ENCODE measurements at regions not wholly inside any gene's neighbourhood (a gene's known extent, or its start where the extent isn't known, plus 50 kb on each side); places are given as distances from the start of the nearest gene placed in this dataset.

DNA sequence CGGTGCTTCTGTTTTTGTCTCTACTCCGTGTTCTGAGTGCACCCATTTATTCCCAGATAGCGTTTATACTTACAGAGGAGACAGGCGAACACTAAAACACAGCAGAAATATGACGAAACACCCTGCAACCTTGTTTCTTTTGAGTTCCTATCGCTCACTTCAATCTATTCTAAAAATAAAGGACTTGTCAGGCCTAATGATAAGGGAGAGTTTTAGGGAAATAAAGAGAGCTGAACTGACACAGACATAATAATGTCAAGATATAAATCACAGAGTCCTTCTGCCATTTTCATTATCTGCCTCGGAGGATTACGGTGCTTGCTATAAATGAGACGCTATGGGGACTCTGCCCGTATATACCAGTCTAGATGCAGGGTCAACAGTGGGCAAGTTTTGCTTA is 659.7 kb upstream of the SALL3 start:
- Histone ChIP-seq H3K27me3 (no peaks in the 10 kb centered on the region), H3K4me1 (no peaks in the 10 kb centered on the region), H3K4me3 (no peak overlapping the region), H3K27ac (no peak overlapping the region), H3K36me3 (no peaks in the 10 kb centered on the region), H3K9me3 (no peaks in the 10 kb centered on the region)
- intact Hi-C loops (cut with DNase I) = no loop called here
- TF ChIP-seq, protein P1, sequence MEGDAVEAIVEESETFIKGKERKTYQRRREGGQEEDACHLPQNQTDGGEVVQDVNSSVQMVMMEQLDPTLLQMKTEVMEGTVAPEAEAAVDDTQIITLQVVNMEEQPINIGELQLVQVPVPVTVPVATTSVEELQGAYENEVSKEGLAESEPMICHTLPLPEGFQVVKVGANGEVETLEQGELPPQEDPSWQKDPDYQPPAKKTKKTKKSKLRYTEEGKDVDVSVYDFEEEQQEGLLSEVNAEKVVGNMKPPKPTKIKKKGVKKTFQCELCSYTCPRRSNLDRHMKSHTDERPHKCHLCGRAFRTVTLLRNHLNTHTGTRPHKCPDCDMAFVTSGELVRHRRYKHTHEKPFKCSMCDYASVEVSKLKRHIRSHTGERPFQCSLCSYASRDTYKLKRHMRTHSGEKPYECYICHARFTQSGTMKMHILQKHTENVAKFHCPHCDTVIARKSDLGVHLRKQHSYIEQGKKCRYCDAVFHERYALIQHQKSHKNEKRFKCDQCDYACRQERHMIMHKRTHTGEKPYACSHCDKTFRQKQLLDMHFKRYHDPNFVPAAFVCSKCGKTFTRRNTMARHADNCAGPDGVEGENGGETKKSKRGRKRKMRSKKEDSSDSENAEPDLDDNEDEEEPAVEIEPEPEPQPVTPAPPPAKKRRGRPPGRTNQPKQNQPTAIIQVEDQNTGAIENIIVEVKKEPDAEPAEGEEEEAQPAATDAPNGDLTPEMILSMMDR (IDR thresholded peaks at IDR 0.05) = no peak
- TF ChIP-seq POLR2A (IDR thresholded peaks at IDR 0.05) (no peak), POLR2AphosphoS5 (IDR thresholded peaks at IDR 0.05; ENCODE audit: insufficient read depth in 1 of 2, low read depth in 1 of 2) (no peak)
- DNase-seq (ENCODE audit: extremely low spot score in 2 of 2) = no peak

DNA sequence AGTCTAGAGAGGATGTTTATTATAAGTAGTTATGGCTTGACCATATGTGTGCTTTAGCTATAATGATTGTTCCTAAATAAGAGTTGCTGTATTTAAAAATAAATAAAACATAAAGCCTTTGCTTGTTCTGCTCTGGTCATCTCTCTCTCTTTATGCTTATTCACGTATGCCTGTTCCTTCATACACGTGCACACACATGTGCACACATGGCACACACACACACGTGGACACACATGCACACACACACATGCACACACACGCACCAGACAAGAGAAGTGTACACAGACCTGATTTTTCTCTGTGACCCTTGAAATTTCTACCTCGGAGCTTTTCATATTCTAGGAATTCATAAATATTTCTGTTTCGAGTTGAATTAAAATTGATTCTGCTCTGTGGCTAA is 658.2 kb upstream of the SALL3 start:
- TF ChIP-seq POLR2AphosphoS5 (IDR thresholded peaks at IDR 0.05; ENCODE audit: insufficient read depth in 1 of 2, low read depth in 1 of 2) (no peak), POLR2A (IDR thresholded peaks at IDR 0.05) (no peak)
- TF ChIP-seq, protein P1 (IDR thresholded peaks at IDR 0.05) = no peak
- no peaks in the 10 kb centered on the region for H3K4me1 ChIP-seq
- no peak for DNase-seq (ENCODE audit: extremely low spot score in 2 of 2)
- H3K9me3 ChIP-seq = no peaks in the 10 kb centered on the region
- H3K36me3 ChIP-seq = no peaks in the 10 kb centered on the region
- intact Hi-C loops (cut with DNase I) = no loop called here
- no peak overlapping the region for H3K4me3 ChIP-seq
- no peak overlapping the region for H3K27ac ChIP-seq
- no peaks in the 10 kb centered on the region for H3K27me3 ChIP-seq

DNA sequence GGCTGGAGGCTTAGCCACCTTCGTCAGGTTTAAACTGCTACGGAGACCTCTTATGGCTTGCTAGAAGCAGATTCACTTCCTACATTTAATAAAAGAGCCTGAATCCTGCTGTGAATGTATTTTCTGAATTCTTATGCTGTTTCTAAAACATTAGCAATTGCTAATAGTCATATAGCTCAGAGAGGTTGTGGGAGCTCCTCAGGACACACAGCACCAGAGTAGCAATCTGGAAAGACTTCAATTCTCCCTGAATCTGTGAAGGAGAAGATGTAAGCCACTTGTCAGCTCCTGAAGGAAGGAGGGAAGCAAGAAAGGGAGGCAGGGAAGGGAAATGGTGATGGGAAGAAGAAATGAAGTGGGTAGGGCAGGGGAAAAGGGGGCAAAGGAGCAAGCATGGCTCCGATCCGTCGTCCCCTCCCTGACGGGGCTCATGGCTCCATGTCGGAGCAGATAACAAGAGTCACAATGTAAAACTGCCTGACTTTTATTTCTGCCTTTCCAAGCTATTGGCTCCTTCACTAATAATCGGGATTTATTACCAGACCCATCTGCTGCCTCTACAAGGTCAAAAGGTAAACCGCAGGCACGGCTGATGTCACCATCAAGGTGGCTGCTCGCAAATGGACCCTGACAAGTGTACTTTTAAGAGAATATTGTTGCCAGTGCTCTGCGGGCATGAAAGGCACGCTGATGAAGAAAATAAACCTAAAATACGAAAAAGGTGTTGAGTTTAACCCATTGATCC is 656.0 kb upstream of the SALL3 start:
- H3K4me3 ChIP-seq = no peak overlapping the region

DNA sequence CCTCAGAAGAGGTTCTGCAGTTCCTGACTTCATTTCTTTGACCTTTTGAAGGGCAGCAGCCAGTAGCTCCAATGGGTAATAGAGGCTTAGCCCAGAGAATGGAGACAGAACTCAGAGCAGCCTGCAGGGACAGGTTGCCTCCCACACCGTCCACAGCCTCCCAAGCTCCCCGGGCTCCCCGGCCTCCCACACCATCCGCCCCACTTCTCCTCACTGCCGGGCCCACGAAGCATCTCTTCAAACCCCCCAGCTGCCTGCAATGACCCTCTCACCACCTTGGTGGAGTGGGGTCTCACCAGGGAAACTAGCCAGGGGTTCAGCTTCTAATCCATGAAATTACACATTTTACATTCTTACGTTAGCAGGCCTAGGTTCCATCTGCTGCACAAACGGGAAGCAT is 652.0 kb upstream of the SALL3 start:
- Histone ChIP-seq H3K4me3 (no peak overlapping the region), H3K27ac (no peak overlapping the region), H3K9me3 (no peaks in the 10 kb centered on the region), H3K4me1 (no peaks in the 10 kb centered on the region), H3K27me3 (no peaks in the 10 kb centered on the region), H3K36me3 (no peaks in the 10 kb centered on the region)
- no peak for DNase-seq (ENCODE audit: extremely low spot score in 2 of 2)
- TF ChIP-seq, protein P1 (IDR thresholded peaks at IDR 0.05) = no peak
- TF ChIP-seq POLR2A (IDR thresholded peaks at IDR 0.05) (no peak), POLR2AphosphoS5 (IDR thresholded peaks at IDR 0.05; ENCODE audit: insufficient read depth in 1 of 2, low read depth in 1 of 2) (no peak)
- intact Hi-C loops (cut with DNase I) = no loop called here

More for the DNA sequence above, 656.0 kb upstream of the SALL3 start:
- no peaks in the 10 kb centered on the region for H3K36me3 ChIP-seq
- no peaks in the 10 kb centered on the region for H3K9me3 ChIP-seq
- H3K27ac ChIP-seq = no peak overlapping the region
- DNase-seq (ENCODE audit: extremely low spot score in 2 of 2) = no peak
- no peaks in the 10 kb centered on the region for H3K27me3 ChIP-seq
- TF ChIP-seq POLR2AphosphoS5 (IDR thresholded peaks at IDR 0.05; ENCODE audit: insufficient read depth in 1 of 2, low read depth in 1 of 2) (no peak), POLR2A (IDR thresholded peaks at IDR 0.05) (no peak)
- TF ChIP-seq, protein P1 (IDR thresholded peaks at IDR 0.05) = no peak
- intact Hi-C loops (cut with DNase I) = no loop called here
- H3K4me1 ChIP-seq = no peaks in the 10 kb centered on the region

DNA sequence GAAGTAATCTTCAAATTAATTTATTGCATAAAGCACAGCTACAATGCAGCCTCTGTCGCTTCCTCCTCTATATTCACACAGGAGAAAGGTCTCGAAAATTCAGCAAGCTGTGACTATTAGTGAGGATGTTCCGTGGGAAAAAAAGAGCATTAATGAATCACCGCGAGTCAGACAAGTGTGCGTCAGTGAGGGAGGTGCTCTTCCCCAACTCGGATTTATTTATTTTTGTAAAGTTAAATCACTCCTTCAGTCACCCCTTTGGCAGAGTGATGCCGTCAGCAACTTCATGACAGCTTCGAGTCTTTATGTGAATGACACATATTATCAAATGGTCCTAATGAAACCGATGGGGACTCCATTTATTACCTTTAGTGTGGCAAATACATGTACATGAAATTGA is 648.9 kb upstream of the SALL3 start:
- intact Hi-C loops (cut with DNase I) = no loop called here
- TF ChIP-seq, protein P1 (IDR thresholded peaks at IDR 0.05) = no peak
- no peak for TF ChIP-seq POLR2AphosphoS5 (IDR thresholded peaks at IDR 0.05; ENCODE audit: insufficient read depth in 1 of 2, low read depth in 1 of 2)
- no peak for TF ChIP-seq POLR2A (IDR thresholded peaks at IDR 0.05)
- Histone ChIP-seq H3K36me3 (no peaks in the 10 kb centered on the region), H3K27me3 (no peaks in the 10 kb centered on the region), H3K9me3 (no peaks in the 10 kb centered on the region), H3K4me3 (no peak overlapping the region), H3K4me1 (no peaks in the 10 kb centered on the region), H3K27ac (no peak overlapping the region)
- no peak for DNase-seq (ENCODE audit: extremely low spot score in 2 of 2)

Data from vagina (tissue), 2 donors.